PC-3 (cell line): ENCODE measurements at regions not wholly inside any gene's neighbourhood (a gene's known extent, or its start where the extent isn't known, plus 50 kb on each side); places are given as distances from the start of the nearest gene placed in this dataset.

Experiments
- CTCF ChIP-seq: fragments of 300-600 bp; sonication (generic); conservative IDR thresholded peaks from 2 replicates; pipeline ENCODE4 v1.5.1; 2017; ENCODE audit warnings: antibody characterized with exemption, low read depth, mild to moderate bottlenecking, low read length
- EZH2 ChIP-seq: fragments of 300-600 bp; sonication (generic); IDR thresholded peaks from one replicate; pipeline ENCODE4 v1.6.1; 2017; ENCODE audit warnings: antibody characterized with exemption, mild to moderate bottlenecking, low read length; ENCODE audit not compliant: unreplicated experiment

- TF ChIP-seq EZH2 (no peak), CTCF (no peak)
Observed at GRCh38 chr2:30358351-30358750, 88.7 kb upstream of the LCLAT1 start.
